Stimulated activated naive CD4-positive, alpha-beta T cell treated with Interleukin-2 at 50 U/mL for 16 hours (primary cell): ENCODE measurements at regions not wholly inside any gene's neighbourhood (a gene's known extent, or its start where the extent isn't known, plus 50 kb on each side); places are given as distances from the start of the nearest gene placed in this dataset.
"Not testable (repeated sequence)": the region's sequence is repeated elsewhere in the genome, so short reads cannot be mapped to it uniquely, and the experiment has no call there.

Experiments used
- DNase-seq: peaks from one replicate; lab custom pipeline; 2025; lab: John Stamatoyannopoulos, UW

- no peak for DNase-seq
Observed at GRCh38 chr2:61774351-61774750, 79.5 kb downstream of the FAM161A start.

- DNase-seq, result no peak
Observed at GRCh38 chr2:61771904-61772845, 81.7 kb downstream of the FAM161A start.

- no peak for DNase-seq
Observed at GRCh38 chr2:61770746-61771145, 83.1 kb downstream of the FAM161A start.

- no peak for DNase-seq
Observed at GRCh38 chr2:61770298-61770697, 83.6 kb downstream of the FAM161A start.

- no peak for DNase-seq
Observed at GRCh38 chr2:61769093-61769675, 84.7 kb downstream of the FAM161A start.

- DNase-seq, result peak; percentile 96
Observed at GRCh38 chr2:61764035-61764800, 89.6 kb downstream of the FAM161A start.

- no peak for DNase-seq
Observed at GRCh38 chr2:61763605-61764034, 90.2 kb downstream of the FAM161A start.

- peak; percentile 7 for DNase-seq
Observed at GRCh38 chr2:61762292-61762691, 91.6 kb downstream of the FAM161A start.

- no peak for DNase-seq
Observed at GRCh38 chr2:61759718-61760117, 94.1 kb downstream of the FAM161A start.

- no peak for DNase-seq
Observed at GRCh38 chr2:61759005-61759404, 94.9 kb downstream of the FAM161A start.

- no peak for DNase-seq
Observed at GRCh38 chr2:61758159-61758558, 95.7 kb downstream of the FAM161A start.

- no peak for DNase-seq
Observed at GRCh38 chr2:61753512-61753911, 100.3 kb downstream of the FAM161A start.

GRCh38 chr2:61750624-61751023 is 103.2 kb downstream of the FAM161A start:
- no peak for DNase-seq

- DNase-seq, result no peak
Observed at GRCh38 chr2:61742955-61743354, 110.9 kb downstream of the FAM161A start.

GRCh38 chr2:61737841-61738240 is 116.0 kb downstream of the FAM161A start:
- DNase-seq, result no peak

- DNase-seq, result no peak
Observed at GRCh38 chr2:61736953-61737352, 116.9 kb downstream of the FAM161A start.

GRCh38 chr2:61733563-61733962 is 120.3 kb downstream of the FAM161A start:
- DNase-seq, result no peak

GRCh38 chr2:61732787-61733186 is 121.1 kb downstream of the FAM161A start:
- DNase-seq, result no peak

GRCh38 chr2:61727746-61728145 is 126.1 kb downstream of the FAM161A start:
- no peak for DNase-seq

GRCh38 chr2:61726456-61727209 is 127.2 kb downstream of the FAM161A start:
- no peak for DNase-seq

GRCh38 chr2:61723364-61723763 is 130.5 kb downstream of the FAM161A start:
- DNase-seq, result not testable (repeated sequence)

- DNase-seq, result no peak
Observed at GRCh38 chr2:61722800-61723199, 131.1 kb downstream of the FAM161A start.
